ENCODE measurements at regions not wholly inside any gene's neighbourhood (a gene's known extent, or its start where the extent isn't known, plus 50 kb on each side); places are given as distances from the start of the nearest gene placed in this dataset.

DNA sequence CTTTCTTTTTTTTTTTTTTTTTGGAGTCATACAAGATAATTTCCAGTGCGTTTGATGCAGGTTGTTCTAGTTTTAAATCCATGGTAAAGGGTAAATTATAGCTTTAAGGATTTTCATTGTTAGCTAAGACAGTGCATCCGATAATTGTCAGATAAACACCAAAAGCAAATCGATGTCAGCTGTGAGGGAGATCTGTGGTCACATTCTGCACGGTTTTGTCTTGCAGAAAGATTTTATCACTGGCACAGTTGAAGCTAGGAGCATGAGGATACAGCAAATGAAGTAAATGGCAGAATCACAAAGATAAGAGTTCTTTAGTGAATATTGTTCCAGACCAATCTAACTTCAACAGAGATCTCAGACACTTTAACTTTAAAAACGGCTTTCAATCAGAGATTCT, 648.8 kb upstream of the COBL start:
- ChIA-PET CTCF (no interaction called here), POLR2A (no interaction called here)
- H3K4me3 ChIP-seq (ENCODE audit: low read depth, low read length), result no peak overlapping the region
- H3K9me3 ChIP-seq (ENCODE audit: control insufficient read depth, insufficient read depth, low read depth, low read length), result no peaks in the 10 kb centered on the region
- no peak overlapping the region for H3K27ac ChIP-seq (ENCODE audit: extremely low read depth, low read depth, low read length)
- no peak for TF ChIP-seq ZNF585B (tag by site-specific recombination; IDR thresholded peaks at IDR 0.05)
- TF ChIP-seq, protein P1, sequence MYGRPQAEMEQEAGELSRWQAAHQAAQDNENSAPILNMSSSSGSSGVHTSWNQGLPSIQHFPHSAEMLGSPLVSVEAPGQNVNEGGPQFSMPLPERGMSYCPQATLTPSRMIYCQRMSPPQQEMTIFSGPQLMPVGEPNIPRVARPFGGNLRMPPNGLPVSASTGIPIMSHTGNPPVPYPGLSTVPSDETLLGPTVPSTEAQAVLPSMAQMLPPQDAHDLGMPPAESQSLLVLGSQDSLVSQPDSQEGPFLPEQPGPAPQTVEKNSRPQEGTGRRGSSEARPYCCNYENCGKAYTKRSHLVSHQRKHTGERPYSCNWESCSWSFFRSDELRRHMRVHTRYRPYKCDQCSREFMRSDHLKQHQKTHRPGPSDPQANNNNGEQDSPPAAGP (tag by site-specific recombination; IDR thresholded peaks at IDR 0.05), result no peak
- no peak for TF ChIP-seq GLIS2 (tag by site-specific recombination; IDR thresholded peaks at IDR 0.05)
- TF ChIP-seq PRDM6 (tag by site-specific recombination; IDR thresholded peaks at IDR 0.05), result no peak
- TF ChIP-seq ZBTB21 (tag by site-specific recombination; IDR thresholded peaks at IDR 0.05), result no peak
- TF ChIP-seq, protein P2, sequence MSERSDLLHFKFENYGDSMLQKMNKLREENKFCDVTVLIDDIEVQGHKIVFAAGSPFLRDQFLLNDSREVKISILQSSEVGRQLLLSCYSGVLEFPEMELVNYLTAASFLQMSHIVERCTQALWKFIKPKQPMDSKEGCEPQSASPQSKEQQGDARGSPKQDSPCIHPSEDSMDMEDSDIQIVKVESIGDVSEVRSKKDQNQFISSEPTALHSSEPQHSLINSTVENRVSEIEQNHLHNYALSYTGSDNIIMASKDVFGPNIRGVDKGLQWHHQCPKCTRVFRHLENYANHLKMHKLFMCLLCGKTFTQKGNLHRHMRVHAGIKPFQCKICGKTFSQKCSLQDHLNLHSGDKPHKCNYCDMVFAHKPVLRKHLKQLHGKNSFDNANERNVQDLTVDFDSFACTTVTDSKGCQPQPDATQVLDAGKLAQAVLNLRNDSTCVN (tag by site-specific recombination; optimal IDR thresholded peaks at IDR 0.05), result no peak
- TF ChIP-seq ZNF266 (tag by site-specific recombination; IDR thresholded peaks at IDR 0.05; ENCODE audit: low read depth), result no peak
- TF ChIP-seq, protein P3, sequence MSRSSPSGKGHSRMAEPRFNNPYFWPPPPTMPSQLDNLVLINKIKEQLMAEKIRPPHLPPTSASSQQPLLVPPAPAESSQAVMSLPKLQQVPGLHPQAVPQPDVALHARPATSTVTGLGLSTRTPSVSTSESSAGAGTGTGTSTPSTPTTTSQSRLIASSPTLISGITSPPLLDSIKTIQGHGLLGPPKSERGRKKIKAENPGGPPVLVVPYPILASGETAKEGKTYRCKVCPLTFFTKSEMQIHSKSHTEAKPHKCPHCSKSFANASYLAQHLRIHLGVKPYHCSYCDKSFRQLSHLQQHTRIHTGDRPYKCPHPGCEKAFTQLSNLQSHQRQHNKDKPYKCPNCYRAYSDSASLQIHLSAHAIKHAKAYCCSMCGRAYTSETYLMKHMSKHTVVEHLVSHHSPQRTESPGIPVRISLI (tag by site-specific recombination; IDR thresholded peaks at IDR 0.05), result no peak
- no peak for TF ChIP-seq FEZF1 (tag by site-specific recombination; IDR thresholded peaks at IDR 0.05)
- TF ChIP-seq ZXDB (tag by site-specific recombination; IDR thresholded peaks at IDR 0.05), result no peak
- no peak for TF ChIP-seq ZNF274 (IDR thresholded peaks at IDR 0.05; ENCODE audit: low read length)
- TF ChIP-seq ZNF274 (tag by site-specific recombination; IDR thresholded peaks at IDR 0.05; ENCODE audit: borderline replicate concordance), result no peak
- no peak for TF ChIP-seq ZNF600 (tag by site-specific recombination; IDR thresholded peaks at IDR 0.05)
- no peaks in the 10 kb centered on the region for H3K4me1 ChIP-seq (ENCODE audit: control insufficient read depth, insufficient read depth, low read length)
- no peaks in the 10 kb centered on the region for H3K36me3 ChIP-seq (ENCODE audit: control insufficient read depth in 2 of 2, insufficient read depth in 1 of 2, low read length in 2 of 2)

- POLR2A ChIA-PET, result no interaction called here
- H3K9me3 ChIP-seq (ENCODE audit: control insufficient read depth, insufficient read depth, low read depth, low read length), result no peaks in the 10 kb centered on the region
- no peaks in the 10 kb centered on the region for H3K36me3 ChIP-seq (ENCODE audit: control insufficient read depth in 2 of 2, insufficient read depth in 1 of 2, low read length in 2 of 2)
- TF ChIP-seq ZEB2 (tag by site-specific recombination; IDR thresholded peaks at IDR 0.05), result no peak
- no peak for TF ChIP-seq GFI1B (tag by site-specific recombination; IDR thresholded peaks at IDR 0.05)
- no peak for TF ChIP-seq ZFP41 (tag by site-specific recombination; IDR thresholded peaks at IDR 0.05; ENCODE audit: borderline replicate concordance)
- TF ChIP-seq ZNF19 (tag by site-specific recombination; IDR thresholded peaks at IDR 0.05; ENCODE audit: low read depth), result no peak
- TF ChIP-seq ZNF302 (tag by site-specific recombination; IDR thresholded peaks at IDR 0.05; ENCODE audit: low read depth), result no peak
- TF ChIP-seq ZNF560 (tag by site-specific recombination; IDR thresholded peaks at IDR 0.05; ENCODE audit: borderline replicate concordance), result no peak
- TF ChIP-seq ZFHX2 (tag by site-specific recombination; conservative IDR thresholded peaks at IDR 0.05), result no peak
- no peak for TF ChIP-seq ZBTB7A (tag by site-specific recombination; IDR thresholded peaks at IDR 0.05; ENCODE audit: low read depth)
- no peak for TF ChIP-seq ZNF830 (tag by site-specific recombination; IDR thresholded peaks at IDR 0.05; ENCODE audit: low read depth)
- TF ChIP-seq, protein P4, sequence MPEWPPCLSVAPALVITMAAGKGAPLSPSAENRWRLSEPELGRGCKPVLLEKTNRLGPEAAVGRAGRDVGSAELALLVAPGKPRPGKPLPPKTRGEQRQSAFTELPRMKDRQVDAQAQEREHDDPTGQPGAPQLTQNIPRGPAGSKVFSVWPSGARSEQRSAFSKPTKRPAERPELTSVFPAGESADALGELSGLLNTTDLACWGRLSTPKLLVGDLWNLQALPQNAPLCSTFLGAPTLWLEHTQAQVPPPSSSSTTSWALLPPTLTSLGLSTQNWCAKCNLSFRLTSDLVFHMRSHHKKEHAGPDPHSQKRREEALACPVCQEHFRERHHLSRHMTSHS (tag by site-specific recombination; IDR thresholded peaks at IDR 0.05), result no peak
- no peak for TF ChIP-seq ZNF138 (tag by site-specific recombination; IDR thresholded peaks at IDR 0.05; ENCODE audit: borderline replicate concordance)
- TF ChIP-seq ZNF311 (tag by site-specific recombination; IDR thresholded peaks at IDR 0.05; ENCODE audit: borderline replicate concordance), result no peak
- no peak for TF ChIP-seq ZBTB11 (tag by site-specific recombination; conservative IDR thresholded peaks at IDR 0.05; ENCODE audit: low read depth)
- TF ChIP-seq ZNF529 (tag by site-specific recombination; IDR thresholded peaks at IDR 0.05; ENCODE audit: insufficient replicate concordance), result no peak
- TF ChIP-seq ZNF791 (tag by site-specific recombination; IDR thresholded peaks at IDR 0.05), result no peak
These were observed 645.2 kb upstream of the COBL start for GRCh38 chr7:51961804-51962203.

More at GRCh38 chr7:51961804-51962203, 645.2 kb upstream of the COBL start:
- H3K4me3 ChIP-seq (ENCODE audit: low read depth, low read length), result no peak overlapping the region
- H3K27ac ChIP-seq (ENCODE audit: extremely low read depth, low read depth, low read length), result no peak overlapping the region
- no peaks in the 10 kb centered on the region for H3K4me1 ChIP-seq (ENCODE audit: control insufficient read depth, insufficient read depth, low read length)
- CTCF ChIA-PET, result no interaction called here

Measured in HEK293 (cell line).